Thyroid gland (tissue), 4 donors: ENCODE measurements at regions not wholly inside any gene's neighbourhood (a gene's known extent, or its start where the extent isn't known, plus 50 kb on each side); places are given as distances from the start of the nearest gene placed in this dataset.

Experiments
- DNase-seq, 2 donors: peaks; one replicate each; pipeline ENCODE4 v3.0.0-alpha.2; 2019
- H3K27ac ChIP-seq, 3 donors: fragments of 200-600 bp; sonication (generic); 1 replicate in 2 of 3; 2 replicates in 1 of 3; pipeline ENCODE4 v1.5.1; 2016 to 2019; ENCODE audit warnings: mild to moderate bottlenecking in 1 of 3, moderate library complexity in 1 of 3
- H3K27me3 ChIP-seq: fragments of 200-600 bp; sonication (generic); one replicate; pipeline ENCODE4 v1.5.1; 2019
- H3K36me3 ChIP-seq, 2 donors: fragments of 200-600 bp; sonication (generic); one replicate each; pipeline ENCODE4 v1.5.1; 2016 to 2019
- H3K4me1 ChIP-seq, 2 donors: fragments of 200-600 bp; sonication (generic); one replicate each; pipeline ENCODE4 v1.5.1; 2017 to 2019
- H3K4me3 ChIP-seq, 3 donors: fragments of 200-600 bp; sonication (generic); replicated peaks in 1 of 3; 1 replicate in 2 of 3; 2 replicates in 1 of 3; pipeline ENCODE4 v1.5.1; 2016; ENCODE audit warnings: mild to moderate bottlenecking in 1 of 3
- H3K9me3 ChIP-seq: fragments of 200-600 bp; sonication (generic); one replicate; pipeline ENCODE4 v1.5.1; 2017
- POLR2A ChIP-seq, 2 donors: fragments of 450-650 bp; IDR thresholded peaks; one replicate each; pipeline ENCODE4 v1.6.1; 2017; ENCODE audit warnings: antibody characterized with exemption in 2 of 2, mild to moderate bottlenecking in 2 of 2, moderate library complexity in 1 of 2
- WGBS, 2 donors: methylation state at CpG; one replicate each; pipeline ENCODE4 v1.1.5; 2017; 5-methylcytosine and 5-hydroxymethylcytosine counted together
- intact Hi-C: fragments of 100-400 bp; cut with DNase I; formaldehyde crosslinking; loops from one replicate; pipeline ENCODE4 v1.15.1; 2023
- TF ChIP-seq, protein P1 (sequence below), 6 experiments: fragments of 200-600 bp in 3 of 6; fragments of 450-650 bp in 3 of 6; sonication (generic) in 3 of 6; IDR thresholded peaks; one replicate each; pipeline ENCODE4 v1.5.1; 2016 to 2019; ENCODE audit warnings: antibody characterized with exemption in 6 of 6, mild to moderate bottlenecking in 2 of 6, inconsistent platforms in 1 of 6, moderate library complexity in 1 of 6

DNA sequence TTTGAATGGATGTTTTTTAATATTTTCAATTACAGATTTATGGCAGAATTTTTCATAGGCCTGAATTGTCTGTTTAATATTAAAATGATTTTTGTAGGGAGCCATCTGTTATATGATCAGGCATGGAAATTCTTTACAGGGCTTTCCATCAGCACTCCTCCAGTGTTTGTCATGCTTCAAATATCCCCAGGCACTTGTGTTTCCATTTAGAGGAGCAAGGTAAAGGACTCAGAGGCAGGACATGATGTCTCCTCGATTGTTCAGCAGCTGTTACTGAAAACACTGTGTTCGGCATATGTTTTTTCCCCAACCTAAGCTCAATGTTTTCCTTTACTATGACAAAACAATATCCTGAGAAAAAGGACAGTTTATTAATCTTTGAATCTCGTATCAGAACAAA is 172.3 kb upstream of the RFX3 start:
- peaks cover 27 to 29% of the 10 kb centered on the region in 2 donors for H3K4me1 ChIP-seq

DNA sequence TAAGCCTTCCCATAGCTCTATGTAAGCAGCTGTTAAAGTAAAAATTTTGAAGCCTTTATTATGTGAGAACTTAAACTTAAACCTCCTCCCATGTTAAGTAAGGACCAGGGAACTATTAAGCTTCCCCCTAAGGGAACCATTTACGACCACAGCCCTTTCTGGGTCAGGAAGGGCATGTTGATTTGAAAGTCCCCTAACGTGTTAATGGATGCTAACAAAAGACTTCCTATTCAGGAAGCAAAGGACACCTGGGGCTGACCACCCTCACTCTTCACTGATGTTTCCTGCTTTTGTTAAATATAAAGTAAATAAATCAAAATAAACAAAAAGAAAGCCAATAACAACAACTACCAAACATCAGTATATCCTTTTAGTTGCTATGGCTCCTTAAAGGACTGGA is 170.6 kb upstream of the RFX3 start:
- Histone ChIP-seq H3K4me1 (peaks cover 27 to 29% of the 10 kb centered on the region in 2 donors), H3K4me3 (no peak overlapping the region), H3K27me3 (no peaks in the 10 kb centered on the region), H3K27ac (no peak overlapping the region), H3K36me3 (no peaks in the 10 kb centered on the region), H3K9me3 (no peaks in the 10 kb centered on the region)
- 63 to 69% methylated on average over 2 of the region's 2 CpGs for WGBS, 2 donors
- DNase-seq = no peak
- intact Hi-C loops = no loop called here
- no peak for TF ChIP-seq POLR2A (IDR thresholded peaks at IDR 0.05)
- TF ChIP-seq, protein P1, sequence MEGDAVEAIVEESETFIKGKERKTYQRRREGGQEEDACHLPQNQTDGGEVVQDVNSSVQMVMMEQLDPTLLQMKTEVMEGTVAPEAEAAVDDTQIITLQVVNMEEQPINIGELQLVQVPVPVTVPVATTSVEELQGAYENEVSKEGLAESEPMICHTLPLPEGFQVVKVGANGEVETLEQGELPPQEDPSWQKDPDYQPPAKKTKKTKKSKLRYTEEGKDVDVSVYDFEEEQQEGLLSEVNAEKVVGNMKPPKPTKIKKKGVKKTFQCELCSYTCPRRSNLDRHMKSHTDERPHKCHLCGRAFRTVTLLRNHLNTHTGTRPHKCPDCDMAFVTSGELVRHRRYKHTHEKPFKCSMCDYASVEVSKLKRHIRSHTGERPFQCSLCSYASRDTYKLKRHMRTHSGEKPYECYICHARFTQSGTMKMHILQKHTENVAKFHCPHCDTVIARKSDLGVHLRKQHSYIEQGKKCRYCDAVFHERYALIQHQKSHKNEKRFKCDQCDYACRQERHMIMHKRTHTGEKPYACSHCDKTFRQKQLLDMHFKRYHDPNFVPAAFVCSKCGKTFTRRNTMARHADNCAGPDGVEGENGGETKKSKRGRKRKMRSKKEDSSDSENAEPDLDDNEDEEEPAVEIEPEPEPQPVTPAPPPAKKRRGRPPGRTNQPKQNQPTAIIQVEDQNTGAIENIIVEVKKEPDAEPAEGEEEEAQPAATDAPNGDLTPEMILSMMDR (IDR thresholded peaks at IDR 0.05) = no peak

More for the DNA sequence above, 172.3 kb upstream of the RFX3 start:
- 41 to 43% methylated on average over 3 of the region's 3 CpGs for WGBS, 2 donors
- H3K27ac ChIP-seq = peak overlapping the region; percentile 59 to 79 (median 74)
- no peaks in the 10 kb centered on the region for H3K9me3 ChIP-seq
- H3K36me3 ChIP-seq = no peaks in the 10 kb centered on the region
- DNase-seq = peak; percentile 10 to 28
- TF ChIP-seq, protein P1 (IDR thresholded peaks at IDR 0.05) = no peak
- no peak for TF ChIP-seq POLR2A (IDR thresholded peaks at IDR 0.05)
- intact Hi-C loops = no loop called here
- no peaks in the 10 kb centered on the region for H3K27me3 ChIP-seq
- no peak overlapping the region for H3K4me3 ChIP-seq

DNA sequence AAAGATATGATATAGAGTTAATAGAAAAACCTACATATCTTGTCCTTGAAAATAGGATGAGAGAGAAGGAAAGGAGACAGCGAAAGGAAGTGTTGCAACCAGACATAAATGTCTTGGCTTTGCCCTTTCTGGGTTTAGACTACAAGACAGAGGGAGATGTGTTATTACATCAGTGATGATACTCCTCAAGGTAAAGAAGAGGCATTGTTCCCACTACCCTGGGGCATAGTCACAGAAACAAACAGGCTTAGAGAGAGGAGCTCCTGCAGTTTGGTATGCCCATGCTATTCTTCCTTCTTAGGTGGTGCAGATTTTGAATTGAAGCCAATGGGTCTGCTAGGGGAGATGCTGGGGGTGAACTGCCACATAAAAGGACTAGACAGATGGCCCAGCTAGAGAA is 166.8 kb upstream of the RFX3 start:
- intact Hi-C loops = no loop called here
- Histone ChIP-seq H3K27ac (no peak overlapping the region), H3K4me1 (peaks cover 0 to 3% of the 10 kb centered on the region in 2 donors), H3K9me3 (no peaks in the 10 kb centered on the region), H3K27me3 (no peaks in the 10 kb centered on the region), H3K4me3 (no peak overlapping the region), H3K36me3 (no peaks in the 10 kb centered on the region)
- no peak for TF ChIP-seq POLR2A (IDR thresholded peaks at IDR 0.05)
- TF ChIP-seq, protein P1 (IDR thresholded peaks at IDR 0.05) = no peak
- no peak for DNase-seq
- WGBS, 2 donors = 95 to 100% methylated on average over 1 of the region's 1 CpG

DNA sequence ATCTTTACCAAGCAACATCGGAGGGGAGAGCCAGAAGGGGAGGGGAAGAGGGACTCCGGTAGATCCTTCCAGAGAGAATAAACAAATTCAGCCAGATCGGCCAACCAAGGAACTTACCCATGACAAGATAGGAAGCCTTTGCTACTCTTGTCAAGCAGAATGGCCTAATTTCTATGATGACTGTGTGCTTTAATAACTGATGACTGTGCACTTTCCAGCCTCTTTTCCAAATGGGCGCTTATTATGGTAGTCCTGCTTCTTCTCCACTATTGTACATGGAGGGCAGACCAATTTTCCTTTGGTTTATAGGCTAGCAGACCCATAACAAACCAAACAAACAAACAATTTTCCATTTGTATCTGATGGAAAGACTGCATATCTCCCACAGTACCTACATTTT is 163.8 kb upstream of the RFX3 start:
- Histone ChIP-seq H3K36me3 (no peaks in the 10 kb centered on the region), H3K9me3 (no peaks in the 10 kb centered on the region), H3K27me3 (no peaks in the 10 kb centered on the region), H3K27ac (no peak overlapping the region), H3K4me3 (no peak overlapping the region), H3K4me1 (no peaks in the 10 kb centered on the region)
- no peak for DNase-seq
- WGBS, 2 donors = 77% methylated on average over 4 of the region's 4 CpGs
- TF ChIP-seq, protein P1 (IDR thresholded peaks at IDR 0.05) = no peak
- TF ChIP-seq POLR2A (IDR thresholded peaks at IDR 0.05) = no peak
- intact Hi-C loops = no loop called here

DNA sequence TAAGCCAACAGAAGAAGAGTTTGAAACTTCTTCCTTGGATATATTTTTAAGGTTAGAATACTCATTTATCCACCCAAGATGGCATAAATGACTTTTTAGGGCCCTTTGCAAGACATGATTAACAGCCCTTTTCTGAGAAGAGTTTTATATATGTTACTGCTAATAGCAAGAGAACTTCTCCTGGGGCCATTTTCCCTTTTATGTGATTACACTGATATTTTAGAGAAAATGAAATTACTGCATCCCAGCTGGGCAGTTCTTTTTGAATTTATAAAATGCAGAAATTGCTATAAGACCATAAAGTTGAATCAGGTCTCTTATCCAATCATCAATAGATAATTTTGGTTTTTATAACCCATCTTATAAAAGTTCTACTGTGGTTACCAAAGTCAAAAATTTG is 161.3 kb upstream of the RFX3 start:
- H3K4me1 ChIP-seq = no peaks in the 10 kb centered on the region
- H3K4me3 ChIP-seq = no peak overlapping the region
- no peak for TF ChIP-seq POLR2A (IDR thresholded peaks at IDR 0.05)
- TF ChIP-seq, protein P1 (IDR thresholded peaks at IDR 0.05) = no peak
- no peak for DNase-seq
- H3K27ac ChIP-seq = no peak overlapping the region
- no peaks in the 10 kb centered on the region for H3K36me3 ChIP-seq
- intact Hi-C loops = no loop called here
- H3K9me3 ChIP-seq = no peaks in the 10 kb centered on the region
- no peaks in the 10 kb centered on the region for H3K27me3 ChIP-seq
